Activated CD4-positive, alpha-beta T cell treated with anti-CD3 and anti-CD28 coated beads, Interleukin-2, amount 50 U/mL, for 24 hours (primary cell): ENCODE measurements at regions not wholly inside any gene's neighbourhood (a gene's known extent, or its start where the extent isn't known, plus 50 kb on each side); places are given as distances from the start of the nearest gene placed in this dataset.
"Not testable (repeated sequence)": the region's sequence is repeated elsewhere in the genome, so short reads cannot be mapped to it uniquely, and the experiment has no call there.

Experiments used
- DNase-seq, 2 donors: peaks; one replicate each; pipeline ENCODE4 v3.0.0-alpha.2; 2020; ENCODE audit warnings: low read depth in 1 of 2, low spot score in 1 of 2

DNA sequence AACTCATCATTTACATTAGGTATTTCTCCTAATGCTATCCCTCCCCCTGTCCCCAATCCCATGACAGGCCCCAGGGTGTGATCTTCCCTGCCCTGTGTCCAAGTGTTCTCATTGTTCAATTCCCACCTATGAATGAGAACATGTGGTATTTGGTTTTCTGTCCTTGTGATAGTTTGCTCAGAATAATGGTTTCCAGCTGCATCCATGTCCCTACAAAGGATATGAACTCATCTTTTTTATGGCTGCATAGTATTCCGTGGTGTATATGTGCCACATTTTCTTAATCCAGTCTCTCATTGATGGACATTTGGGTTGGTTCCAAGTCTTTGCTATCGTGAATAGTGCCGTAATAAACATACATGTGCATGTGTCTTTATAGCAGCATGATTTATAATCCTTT lies 113.0 kb upstream of the CHD6 start:
- DNase-seq = not testable (repeated sequence)

- not testable (repeated sequence) for DNase-seq
Measured at GRCh38 chr20:41727681-41728080, 109.5 kb upstream of the CHD6 start.

GRCh38 chr20:41726727-41727126 lies 108.5 kb upstream of the CHD6 start:
- no peak for DNase-seq

- DNase-seq = no peak
Measured at GRCh38 chr20:41719151-41719550, 101.0 kb upstream of the CHD6 start.

DNA sequence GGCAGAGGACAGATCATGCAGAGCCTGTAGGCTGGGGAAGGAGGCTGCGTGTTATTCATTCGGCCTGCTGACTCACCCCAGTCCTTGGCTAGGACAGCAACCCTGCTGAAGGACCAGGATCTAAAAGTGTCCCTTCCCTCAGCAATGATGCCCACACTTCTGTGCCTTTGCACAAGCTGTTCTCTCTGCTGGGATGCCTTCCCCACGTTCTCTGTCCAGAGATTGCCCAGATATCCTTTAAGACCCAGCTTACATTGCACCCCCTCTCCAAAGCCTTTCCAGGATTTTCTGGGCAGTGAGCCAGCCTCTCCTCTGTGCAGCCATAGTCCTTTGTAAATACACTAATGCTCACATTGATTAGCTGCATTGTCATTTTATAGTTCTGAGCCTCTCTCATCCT lies 99.3 kb upstream of the CHD6 start:
- DNase-seq = no peak

DNA sequence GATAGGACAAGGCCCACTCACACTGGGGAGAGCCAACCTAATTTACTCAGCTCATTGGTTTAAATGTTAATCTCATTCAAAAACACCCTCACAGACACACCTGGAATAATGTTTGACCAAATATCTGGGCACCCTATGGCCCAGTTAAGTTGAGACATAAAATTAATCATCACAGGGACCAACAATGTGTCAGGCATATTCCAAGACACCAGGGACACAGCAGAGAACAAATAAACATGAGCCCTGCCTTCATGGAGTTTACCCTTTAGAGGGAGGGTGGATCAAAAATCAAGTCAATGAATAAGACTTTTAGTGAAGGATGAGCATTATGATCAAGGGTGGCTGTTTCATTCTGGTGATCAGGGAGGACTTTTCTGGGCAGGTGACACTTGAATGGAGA lies 98.7 kb upstream of the CHD6 start:
- no peak for DNase-seq

GRCh38 chr20:41716436-41716835 lies 98.3 kb upstream of the CHD6 start:
- no peak for DNase-seq

DNA sequence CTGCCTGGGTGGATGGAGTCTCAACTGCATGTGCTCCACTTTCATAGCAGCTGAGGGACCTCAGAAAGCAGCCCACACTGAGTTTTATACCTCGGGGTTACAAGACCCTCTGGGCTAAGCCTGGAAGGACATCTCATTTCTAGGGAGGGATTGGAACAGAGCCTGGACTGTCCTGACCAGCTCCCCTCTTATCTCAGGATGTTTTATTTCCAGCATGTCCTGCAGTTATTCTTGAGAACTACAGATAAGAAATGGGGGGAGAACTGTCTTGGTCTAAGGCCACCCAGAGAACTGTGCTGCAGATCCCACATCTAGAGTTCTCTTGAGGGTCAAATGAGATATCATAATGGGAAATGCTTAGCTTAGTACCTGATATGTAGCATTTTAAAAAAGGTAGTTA lies 97.3 kb upstream of the CHD6 start:
- no peak for DNase-seq

DNA sequence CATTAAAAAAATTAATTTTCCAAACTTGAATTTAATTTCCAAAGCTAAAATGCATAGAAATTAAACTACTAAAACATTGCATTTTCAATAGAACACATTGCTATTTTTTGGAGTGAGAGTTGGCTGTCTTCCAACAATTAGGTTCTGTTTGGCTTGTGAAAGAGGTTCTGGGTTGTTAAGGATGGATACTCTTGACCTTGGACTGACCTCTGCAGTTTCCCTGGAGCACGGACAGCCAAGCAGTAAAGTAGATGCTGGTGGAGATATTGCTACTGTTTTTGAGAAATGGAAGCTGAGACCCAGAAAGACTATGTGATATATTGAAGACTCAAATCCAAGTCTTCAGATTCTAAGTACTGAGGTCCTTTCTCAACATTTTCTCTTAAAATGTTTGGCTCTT lies 95.9 kb upstream of the CHD6 start:
- no peak for DNase-seq

DNA sequence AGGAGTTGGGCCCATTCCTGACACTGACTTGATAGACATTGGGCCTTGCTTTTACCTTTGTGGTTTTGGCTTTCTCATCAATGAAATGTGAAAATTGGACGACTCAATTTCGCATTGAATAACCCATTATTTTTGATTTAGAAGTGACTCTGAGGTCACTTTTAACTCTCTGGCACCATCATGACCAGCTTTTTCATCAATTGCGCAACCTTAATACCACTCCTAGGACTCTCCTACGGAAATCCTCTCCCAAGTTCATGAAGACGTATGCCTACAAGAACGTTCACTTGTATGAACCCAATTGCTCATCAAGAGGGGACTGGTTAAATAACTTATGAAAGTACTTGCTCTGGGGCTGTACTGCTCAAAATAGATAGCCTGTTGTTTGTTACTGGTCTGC lies 86.7 kb upstream of the CHD6 start:
- DNase-seq = no peak

GRCh38 chr20:41702647-41703046 lies 84.5 kb upstream of the CHD6 start:
- no peak for DNase-seq

DNA sequence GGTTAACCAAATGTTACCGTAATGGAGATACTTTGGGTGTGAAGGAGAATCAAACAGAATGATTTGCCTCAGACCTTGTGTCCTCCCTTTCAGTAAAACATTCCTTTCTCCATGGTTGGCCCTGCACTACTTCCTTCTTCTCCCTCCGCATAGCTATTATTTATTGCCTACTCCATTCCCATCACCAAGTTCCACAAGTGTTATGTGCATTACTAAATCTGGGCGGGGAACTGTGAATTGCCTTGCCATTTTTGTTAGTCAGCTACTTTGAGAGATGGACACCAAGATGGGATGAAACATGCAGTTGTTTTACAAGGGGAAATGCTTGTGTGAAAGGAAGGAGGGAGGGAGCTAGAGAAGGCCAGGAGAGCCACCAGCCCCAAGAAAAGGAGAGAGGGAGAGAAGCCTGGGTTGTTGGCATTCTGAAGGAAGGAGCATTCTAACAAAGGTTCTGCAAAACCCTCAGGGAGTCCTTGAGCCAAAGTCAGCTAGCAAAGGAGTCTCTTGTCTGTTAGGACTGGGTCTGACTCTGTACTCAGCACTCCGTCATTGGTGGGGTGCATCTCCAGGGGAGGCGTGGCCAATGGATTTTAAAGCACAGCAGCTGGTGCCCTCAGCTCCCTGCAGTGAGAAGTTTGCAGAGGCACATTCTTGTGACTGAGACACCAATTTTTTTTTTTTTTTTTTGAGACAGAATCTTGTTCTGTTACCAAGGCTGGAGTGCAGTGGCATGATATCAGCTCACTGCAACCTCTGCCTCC lies 83.6 kb upstream of the CHD6 start:
- DNase-seq = no peak

- DNase-seq = not testable (repeated sequence)
Measured at GRCh38 chr20:41699673-41700072, 81.5 kb upstream of the CHD6 start.

- peak in 1 of 2 donors; percentile 16 for DNase-seq
Measured at GRCh38 chr20:41697861-41698559, 79.8 kb upstream of the CHD6 start.

GRCh38 chr20:41696428-41696827 lies 78.3 kb upstream of the CHD6 start:
- no peak for DNase-seq

DNA sequence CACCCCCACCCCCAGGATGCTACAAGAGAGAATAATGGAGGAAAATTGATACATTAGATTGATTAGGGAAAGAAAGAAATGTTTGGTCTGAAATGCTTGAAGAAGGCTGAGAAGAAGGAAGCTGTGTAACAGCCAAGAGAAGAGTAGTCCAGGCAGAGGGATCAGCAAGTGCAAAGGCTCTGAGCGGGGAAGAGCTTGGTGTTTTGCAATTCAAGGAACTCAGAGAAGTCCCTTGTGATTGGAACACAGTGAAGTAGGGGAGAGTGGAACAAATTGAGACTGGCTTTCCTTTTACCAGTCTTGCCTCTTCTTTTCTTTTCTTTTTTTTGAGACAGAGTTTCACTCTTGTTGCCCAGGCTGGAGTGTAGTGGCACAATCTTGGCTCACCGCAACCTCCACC lies 76.6 kb upstream of the CHD6 start:
- DNase-seq = no peak

DNA sequence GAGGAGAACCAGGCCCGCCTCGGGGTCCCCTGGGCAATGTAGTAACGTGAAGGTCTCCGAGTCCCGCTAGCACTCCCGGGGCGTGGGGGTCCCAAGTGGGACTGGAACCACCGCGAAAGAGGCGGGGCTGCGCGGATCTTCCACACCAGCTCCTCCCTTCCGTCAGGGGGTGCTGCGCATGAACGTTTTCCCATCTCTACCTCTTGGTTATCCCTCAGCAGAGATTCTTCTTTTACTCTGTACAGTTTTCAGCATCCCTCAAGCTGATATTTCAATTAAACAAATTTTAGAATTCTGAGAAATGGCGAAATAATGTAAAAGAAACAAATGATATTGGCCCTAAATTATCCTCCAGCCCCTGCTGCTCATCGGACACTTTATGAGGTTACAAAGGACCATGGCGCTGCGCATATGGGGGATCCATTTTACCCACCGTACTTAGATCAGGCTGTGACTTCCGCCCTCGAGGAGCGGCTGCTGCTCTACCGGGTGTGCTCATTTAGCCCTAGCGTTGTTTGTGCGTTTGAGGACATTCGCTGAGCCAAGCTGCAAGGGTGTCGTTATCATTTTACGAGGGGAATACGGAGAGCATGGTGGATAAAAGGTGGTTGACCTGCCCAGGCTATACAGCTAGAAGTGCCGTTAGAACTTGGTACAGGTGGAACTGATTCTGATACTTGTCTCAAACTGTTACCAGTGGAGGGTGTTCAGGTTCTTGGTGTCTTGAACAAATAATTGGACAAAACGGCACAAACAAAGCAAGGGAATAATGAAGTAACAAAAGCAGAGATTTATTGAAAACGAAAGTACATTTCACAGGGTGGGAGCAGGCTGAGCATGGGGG lies 75.2 kb upstream of the CHD6 start:
- peak; percentile 37 to 79 for DNase-seq

DNA sequence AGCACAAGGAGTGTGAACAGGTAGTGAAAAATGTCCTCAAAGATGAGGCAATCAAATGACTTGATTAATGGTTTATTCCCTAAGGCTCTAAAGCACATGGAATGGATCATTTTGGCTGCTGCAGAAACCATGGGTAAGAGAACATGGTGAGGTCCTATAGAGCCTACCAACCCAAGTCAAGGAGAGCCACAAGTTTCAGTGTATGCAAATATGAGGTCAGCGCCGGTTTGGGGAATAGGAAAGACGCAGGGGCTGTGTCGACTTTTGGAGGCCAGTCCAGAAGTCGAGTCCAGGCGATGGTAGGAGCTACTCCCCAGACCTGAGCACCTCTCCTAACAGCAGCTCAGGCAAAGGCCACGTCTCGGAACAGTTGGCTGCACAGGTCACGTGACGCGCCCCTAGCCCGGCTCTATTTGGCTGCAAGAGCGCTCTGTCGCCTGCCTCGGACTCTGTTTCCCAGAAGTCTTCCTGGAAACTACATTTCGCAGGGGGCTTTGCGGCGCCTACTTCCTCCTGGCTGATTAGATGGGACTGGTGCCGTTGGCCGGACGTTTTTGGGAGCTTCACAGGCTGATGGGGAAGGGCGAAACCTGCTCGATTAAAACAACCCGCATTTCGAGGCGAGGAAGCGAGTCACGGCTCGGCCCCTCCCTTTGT lies 74.4 kb upstream of the CHD6 start:
- DNase-seq = peak; percentile 47 to 72

GRCh38 chr20:41691443-41691842 lies 73.3 kb upstream of the CHD6 start:
- no peak for DNase-seq

- DNase-seq = no peak
Measured at GRCh38 chr20:41690702-41691101, 72.5 kb upstream of the CHD6 start.

GRCh38 chr20:41686961-41687360 lies 68.8 kb upstream of the CHD6 start:
- no peak for DNase-seq
